ENCODE measurements at regions not wholly inside any gene's neighbourhood (a gene's known extent, or its start where the extent isn't known, plus 50 kb on each side); places are given as distances from the start of the nearest gene placed in this dataset.
A peak's percentile ranks its signal among the peaks of the same experiment; 100 is the strongest.
"Not testable (repeated sequence)": the region's sequence is repeated elsewhere in the genome, so short reads cannot be mapped to it uniquely, and the experiment has no call there.

DNA sequence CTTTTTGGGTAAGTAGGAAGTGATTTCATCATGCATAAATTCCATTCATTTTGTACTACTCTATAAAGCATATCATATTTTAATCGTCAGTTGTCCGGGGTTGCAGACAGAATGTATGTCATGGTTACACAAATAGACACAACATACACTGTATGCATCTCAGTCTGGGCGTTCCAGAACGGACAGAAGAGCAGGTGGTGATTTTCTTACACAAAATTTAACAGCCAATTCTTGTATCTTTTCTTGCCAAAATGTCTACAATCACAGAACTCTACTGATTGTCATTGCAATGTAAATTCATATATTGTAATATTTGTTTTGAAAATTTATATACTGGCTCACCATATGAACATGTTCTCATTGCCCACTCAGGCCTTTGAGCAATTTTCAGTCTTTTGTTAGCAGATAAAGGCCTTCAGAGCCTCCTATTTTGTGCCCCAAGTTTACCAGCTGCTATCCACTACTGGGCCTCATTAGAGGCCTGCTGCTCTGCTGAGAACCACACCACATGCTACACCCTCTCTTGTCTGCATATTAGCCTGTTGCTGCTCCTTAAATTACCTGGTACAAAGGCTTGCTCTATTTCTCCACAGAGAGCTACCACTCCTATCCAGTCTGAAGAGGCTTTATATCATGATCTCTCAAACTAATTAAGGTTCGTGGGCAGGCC is 61.5 kb downstream of the PRDM13 start:
- ATAC-seq: no peak

DNA sequence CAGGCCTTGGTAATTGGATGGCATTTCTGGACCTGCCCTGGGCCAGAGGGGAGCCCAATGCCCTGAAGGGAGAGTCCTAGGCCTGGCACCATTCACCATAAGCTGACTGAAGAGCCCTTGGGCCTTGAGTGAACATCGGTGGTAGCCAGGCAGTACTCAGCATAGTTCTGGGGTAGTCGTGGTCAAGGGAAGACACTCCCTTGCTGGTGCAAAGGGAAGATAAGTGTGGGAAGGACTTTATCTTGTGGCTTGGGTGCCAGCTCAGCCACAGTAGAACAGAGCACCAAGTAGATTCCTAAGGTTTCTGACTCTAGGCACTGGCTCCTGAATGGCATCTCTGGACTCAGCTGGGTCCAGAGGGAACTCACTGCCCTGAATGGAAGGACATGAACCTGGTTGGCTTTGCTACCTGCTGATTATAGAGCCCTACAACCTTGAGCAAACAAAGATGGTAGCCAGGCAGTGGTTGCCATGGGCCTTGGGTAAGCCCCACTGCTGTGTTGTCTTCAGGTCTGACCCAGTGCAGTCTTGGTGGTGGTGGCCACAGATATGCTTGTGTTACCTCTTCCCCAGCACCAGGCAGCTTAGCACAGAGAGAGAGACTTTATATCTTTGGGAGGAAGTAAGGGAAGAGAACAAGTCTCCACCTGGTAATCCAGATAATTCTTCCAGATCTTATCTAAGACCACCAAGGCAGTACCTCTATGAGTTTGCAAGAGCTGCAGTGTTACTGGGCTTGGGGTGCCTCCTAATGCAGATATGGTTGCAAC is 83.5 kb downstream of the PRDM13 start:
- no peak for ATAC-seq

DNA sequence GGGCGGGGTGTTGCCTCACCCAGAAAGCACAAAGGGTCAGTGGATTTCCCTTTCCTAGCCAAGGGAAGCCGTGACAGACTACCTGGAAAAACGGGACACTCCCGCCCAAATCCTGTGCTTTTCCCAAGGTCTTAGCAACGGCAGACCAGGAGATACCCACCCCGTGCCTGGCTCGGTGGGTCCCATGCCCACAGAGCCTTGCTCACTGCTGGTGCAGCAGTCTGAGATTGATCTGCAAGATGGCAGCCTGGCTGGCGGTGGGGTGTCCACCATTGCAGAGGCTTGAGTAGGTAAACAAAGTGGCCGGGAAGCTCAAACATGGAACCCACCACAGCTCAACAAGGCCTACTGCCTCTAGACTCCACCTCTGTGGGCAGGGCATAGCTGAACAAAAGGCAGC is 95.7 kb downstream of the PRDM13 start:
- not testable (repeated sequence) for ATAC-seq

DNA sequence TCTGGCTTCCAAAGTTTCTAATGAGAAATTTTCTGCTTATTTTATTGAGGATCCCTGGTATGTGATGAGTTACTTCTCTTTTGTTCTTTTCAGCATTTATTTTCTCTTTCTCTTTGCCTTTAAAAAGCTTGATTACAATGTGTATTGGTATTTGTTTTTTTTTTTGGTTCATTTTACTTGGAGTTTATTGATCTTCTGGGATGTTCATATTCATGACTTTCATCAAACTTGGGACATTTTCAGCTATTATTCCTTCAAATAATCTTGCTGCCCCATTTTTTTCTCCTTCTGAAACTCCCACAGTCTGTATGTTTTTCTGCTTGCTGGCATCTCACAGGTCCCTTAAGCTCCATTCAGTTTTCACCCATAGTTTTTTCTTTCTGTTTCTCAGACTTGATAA is 102.4 kb downstream of the PRDM13 start:
- ATAC-seq: no peak

DNA sequence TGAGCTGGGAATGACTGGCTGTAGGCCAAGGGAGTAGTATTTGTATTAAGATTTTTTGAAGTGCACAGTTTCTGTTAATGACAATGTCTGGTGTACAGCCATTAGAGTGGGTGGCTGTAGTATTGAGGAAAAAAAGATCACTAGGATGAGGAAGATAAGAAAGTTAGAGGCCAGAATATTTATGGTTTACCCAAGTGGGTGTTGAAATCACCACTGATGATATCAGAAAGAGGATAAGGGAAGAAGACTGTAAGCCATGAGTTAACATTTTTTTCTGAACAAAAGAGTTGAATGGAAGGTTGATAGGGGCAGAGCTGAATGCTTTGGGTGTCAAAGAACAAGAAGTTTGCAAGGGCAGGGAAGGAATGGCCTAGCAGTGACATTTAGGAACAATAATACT is 104.7 kb downstream of the PRDM13 start:
- ATAC-seq: no peak

DNA sequence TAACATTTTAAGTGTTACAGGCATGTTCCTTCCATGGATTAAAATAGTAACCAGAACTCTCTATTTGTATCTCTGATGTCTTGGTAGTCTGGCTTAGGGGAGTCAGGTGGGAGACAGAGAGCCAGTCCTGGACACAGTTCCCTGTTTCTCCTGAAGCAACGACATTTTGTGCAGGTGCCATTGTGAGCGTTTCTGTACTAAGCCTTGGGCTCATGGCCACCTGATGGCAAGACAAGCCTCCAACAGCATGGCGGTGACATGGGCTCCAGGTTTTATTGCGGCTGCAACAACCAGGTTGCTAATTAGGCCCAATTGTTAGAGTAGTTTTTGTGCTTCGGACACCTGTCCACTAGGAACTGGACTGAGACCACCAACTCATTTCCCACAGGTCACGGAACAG is 105.3 kb downstream of the PRDM13 start:
- no peak for ATAC-seq

DNA sequence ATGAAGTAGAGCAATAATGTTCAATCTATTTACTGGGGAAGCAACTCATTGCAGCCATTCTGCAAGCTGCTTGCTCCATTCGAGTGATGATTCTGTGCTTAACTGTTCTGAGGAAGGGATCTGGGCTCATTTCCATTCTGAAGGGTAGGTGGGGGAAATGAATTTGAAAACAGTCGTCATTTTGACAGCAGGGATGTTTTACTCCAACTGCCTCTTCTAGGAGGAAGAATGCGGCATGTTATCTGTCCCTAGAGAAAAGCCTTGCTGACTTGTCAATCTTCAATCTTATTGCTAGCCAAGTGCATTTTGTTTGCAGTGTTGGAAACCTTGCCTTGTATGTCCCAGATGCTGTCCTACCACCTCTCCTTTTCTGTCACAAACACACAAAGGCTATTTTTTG is 105.9 kb downstream of the PRDM13 start:
- ATAC-seq: no peak

DNA sequence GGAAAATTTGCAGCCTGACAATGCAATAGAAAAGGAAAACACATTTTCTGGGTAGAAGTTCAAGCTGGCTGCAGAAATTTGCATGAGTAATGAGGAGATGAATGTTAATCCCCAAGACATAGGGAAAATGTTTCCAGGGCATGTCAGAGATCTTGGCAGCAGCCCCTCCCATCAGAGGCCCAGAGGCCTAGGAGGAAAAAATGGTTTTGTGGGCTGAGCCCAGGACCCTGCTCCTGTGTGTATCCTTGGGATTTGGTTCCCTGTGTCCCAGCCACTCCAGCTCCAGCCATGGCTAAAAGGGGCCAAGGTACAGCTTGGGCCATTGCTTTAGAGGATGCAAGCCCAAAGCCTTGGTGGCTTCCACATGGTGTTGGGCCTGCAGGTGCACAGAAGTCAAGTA is 115.4 kb downstream of the PRDM13 start:
- ATAC-seq: not testable (repeated sequence)

DNA sequence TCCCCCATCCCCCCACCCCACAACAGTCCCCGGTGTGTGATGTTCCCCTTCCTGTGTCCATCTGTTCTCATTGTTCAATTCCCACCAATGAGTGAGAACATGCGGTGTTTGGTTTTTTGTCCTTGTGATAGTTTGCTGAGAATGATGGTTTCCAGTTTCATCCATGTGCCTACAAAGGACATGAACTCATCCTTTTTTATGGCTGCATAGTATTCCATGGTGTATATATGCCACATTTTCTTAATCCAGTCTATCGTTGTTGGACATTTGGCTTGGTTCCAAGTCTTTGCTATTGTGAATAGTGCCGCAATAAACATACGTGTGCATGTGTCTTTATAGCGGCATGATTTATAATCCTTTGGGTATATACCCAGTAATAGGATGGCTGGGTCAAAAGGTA is 123.6 kb downstream of the PRDM13 start:
- not testable (repeated sequence) for ATAC-seq

DNA sequence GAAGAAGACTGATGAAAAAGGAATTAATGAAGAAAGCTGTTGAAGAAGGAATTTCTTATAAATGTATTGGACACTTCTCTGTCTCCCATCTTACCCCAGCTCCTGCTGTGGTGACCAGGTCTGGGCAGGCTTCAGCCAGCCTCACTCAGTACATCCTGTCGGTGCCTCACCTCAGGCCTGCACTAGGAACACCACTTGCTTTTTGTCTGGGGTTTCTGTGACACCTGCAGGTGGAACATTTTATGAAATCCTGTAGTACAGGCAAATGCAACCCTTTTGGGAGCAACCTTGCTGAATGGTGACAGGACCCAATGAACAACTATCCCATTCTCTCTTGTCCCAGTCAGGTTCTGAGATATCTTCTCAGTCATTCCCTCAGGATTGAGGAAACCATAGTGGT is 129.7 kb downstream of the PRDM13 start:
- no peak for ATAC-seq

DNA sequence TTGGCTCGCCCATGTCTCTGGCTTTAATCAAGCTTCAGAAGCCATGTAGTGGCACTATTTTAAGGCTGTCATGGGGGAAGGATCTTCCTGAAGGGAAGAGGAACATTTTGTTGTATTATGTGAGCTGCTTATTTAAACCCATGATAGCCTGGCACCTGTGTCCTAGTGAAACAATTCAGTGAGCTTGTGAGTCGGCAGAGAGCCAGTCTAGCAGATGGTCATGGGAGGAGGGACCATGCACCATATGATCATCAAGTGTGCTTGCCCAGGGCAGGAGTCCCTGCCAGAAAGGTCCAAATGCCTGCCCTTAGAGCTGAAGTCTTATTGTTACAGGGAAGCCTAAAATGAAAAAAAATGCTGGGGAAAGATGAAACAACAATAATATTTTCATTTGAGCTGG is 132.9 kb downstream of the PRDM13 start:
- ATAC-seq: no peak

DNA sequence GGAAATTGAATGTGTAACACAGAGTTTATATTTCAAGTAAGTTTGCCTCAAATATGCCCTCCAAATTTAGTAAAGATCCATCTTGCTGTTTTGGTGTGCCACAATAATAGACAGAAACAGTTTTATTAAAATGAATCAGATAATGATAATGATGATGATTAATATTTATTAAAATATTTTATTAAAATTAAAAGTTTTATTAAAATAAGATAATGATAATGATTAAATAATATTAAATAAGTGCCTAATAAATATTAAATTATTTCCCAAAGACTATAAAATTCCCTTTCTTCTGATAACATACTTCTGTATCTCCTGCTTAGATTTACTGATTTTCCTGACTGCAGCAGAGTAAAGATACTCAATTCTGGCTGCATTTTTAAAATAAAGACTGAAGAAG is 134.5 kb downstream of the PRDM13 start:
- no peak for ATAC-seq

DNA sequence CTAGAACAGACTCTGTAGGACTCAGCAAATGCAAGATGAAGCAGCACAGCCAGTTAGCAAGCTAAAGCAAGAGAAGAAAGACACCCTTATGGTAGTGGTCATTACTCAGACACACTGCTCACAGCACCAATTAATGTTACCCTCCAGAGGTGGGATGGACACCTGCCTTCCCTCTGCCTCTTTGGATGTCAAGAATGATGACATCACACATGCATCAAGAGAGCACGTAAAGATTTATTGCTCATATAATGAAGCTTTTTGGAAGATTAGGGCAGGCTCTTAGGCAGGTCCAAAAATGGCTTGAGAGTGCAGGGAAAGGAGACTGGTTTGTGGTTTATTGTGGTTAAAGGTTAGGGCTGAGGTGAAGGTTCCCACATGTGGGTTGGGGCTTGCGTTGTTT is 137.0 kb downstream of the PRDM13 start:
- no peak for ATAC-seq

DNA sequence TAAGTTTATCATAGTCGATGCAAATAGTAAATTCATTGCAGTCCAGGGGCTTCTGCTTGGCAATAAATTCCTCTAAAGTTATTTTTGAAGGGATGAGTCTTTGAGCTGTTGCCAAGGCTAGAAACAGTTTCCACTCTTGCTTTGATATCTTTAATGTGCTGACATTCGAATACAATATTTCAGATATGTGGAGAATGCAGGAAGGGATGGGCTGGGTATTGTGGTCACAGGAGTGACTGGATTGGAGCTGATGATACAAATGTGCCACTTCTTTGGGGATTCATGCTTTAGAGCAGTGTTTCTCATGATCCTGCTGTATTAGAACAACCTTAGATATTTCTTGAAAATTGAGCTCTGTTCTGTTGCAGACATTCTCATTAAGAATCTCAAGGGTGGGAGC is 139.0 kb downstream of the PRDM13 start:
- ATAC-seq: no peak

DNA sequence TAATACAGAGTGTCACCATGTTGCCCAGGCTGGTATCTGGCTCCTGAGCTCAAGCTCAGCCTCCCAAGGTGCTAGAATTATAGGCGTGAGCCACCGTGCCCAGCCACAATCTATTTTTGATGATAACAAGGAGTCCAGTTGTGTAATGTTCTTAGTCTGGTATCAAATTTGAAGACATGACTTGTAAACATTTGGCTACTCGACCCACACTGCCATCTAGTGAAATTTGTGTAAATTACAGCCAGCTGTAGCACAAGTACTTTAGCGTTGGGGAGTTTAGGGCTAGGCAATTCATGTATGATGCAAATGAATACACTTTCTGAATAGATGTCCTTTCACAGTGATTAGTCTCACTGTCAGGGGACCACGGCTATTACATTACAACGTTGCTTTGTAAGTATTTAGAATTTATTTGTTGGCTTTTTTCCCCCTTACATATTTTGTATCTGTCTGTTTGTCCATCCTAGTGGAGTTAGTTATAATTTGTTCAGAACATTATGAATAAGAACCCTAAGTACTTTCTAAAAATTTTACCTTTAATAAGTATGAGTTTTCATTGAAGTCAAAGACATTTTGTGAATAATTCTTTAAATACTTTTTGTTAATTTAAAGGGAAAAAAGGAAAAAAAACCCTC is 139.7 kb downstream of the PRDM13 start:
- peak; percentile 64 for ATAC-seq

DNA sequence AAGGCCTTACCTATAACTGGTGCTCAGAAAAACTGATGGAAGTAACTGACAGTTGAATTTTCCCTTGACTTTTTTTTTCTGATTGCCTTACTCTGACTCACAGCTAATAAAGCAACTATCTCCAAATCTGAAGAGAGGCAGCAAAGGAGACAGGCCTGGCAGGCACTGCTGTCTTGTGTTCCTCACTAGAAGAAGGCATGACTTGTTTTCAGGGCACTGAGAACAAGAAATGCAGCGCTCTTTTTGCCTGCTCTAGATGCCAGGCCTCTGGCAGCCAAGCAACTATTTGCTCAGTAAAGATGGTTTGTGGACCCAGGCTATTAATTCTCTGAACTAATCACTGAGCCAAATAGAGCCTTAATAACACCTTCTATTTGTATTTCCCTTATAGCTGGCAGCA is 155.1 kb downstream of the PRDM13 start:
- no peak for ATAC-seq

DNA sequence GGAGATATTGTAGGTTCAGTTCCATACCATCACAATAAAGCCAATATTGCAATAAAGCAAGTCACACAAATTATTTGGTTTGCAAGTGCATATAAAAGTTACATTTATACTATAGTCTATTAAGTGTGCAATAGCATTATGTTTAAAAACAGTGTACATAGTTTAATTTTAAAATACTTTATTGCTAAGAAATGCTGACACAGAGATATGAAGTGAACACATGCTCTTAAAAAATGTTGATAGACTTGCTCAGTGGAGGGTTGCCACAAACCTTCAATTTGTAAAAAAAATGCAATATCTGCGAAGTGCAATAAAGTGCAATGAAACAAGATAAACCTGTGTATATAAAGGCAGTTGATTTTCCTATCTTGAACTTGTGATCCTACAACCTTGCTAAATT is 161.5 kb downstream of the PRDM13 start:
- ATAC-seq: no peak

DNA sequence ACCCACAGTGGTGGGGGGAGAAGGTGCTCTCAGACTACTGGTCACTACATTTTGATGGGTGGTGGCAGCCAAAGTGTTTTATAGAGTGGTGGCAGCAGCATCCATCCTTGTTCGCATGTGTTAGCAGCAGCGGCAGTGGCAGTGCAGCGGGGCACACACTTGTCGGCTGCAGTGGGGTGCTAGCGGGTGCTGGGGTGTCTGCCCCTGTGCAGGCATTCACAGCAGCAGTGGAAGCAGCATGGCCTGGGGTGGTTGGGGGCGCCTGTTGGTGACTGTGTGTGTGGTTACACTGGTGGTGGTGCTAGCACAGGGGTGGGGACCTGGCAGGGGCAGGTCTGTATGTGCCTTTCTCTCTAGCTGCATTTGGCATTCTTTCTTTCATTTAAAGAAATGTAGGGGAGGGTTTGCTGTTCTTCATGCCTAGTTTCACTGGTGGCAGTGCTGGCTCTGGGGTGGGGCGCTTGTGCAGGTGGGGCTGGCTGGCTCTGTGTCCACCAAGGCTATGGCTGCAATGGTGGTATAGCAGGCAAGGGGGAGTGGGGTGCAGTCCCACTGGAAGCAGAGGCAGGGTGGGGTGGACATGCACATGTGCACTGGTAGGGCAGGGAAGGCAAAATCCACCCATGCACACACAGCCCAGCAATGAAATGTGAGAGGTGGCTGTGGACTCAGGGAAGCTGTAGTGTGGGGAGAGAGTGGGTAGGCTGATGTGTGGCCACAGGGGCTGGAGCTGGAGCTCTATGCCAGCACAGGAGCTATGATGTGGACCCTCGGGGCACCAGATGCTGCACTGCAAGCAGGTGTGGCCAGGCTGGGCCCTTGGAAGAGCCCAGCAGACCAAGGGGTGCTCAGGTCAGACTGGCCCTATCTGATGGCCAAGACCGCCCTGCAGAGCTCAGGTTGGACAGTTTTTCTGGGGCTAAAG is 173.3 kb downstream of the PRDM13 start:
- no peak for ATAC-seq

DNA sequence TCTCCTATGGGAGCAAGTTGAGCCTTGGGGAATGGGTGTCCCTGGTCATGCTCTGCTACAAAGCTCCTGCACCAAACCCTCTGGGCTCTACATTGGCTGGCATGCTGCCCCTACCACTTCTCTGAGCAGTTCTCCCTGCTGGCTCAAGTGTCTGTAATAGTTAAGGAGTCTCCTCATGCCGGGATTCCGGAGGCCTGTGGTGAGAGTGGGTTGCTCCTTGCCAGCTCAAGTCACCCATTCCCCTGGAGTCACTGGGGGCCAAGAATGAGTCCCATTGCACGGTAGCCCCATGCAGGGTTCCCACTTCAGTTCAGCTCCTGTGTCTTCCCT is 173.9 kb downstream of the PRDM13 start:
- ATAC-seq: no peak

DNA sequence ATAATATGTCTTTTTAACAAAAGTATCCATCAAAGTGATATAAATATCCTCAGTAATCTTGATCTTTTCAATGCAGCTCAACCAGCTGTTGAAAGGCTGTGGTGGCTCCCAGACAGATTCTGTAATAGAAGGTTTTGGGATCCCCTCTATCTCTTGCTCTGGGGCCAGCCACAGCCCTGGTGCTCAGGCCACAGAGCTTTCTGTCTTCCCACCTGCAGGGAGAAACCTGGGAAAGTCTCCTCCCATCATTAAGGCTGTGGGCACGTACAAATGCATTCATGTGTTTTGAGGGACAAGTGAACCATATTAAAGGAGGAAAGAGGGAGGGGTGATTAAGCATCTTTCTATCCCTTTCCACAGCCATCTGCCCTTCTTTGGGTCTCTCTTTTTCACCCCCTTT is 183.1 kb downstream of the PRDM13 start:
- no peak for ATAC-seq

DNA sequence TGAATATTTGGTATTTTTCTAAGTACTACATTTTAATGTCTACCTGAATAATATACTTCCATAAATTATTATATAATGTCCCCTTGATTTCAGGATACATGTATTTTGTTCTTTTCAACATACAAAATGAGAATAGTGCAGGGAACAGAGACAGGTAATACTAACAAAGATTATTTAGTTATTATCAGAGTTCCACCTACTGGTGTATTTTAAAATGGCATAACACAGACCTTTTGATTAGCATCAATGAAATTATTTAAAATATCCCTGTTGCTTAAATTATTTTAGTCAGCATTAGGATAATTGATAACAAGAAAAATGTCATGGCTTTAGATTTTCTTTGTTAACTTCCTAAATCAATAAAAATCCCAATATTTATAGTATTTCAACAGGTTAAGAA is 184.0 kb downstream of the PRDM13 start:
- no peak for ATAC-seq

DNA sequence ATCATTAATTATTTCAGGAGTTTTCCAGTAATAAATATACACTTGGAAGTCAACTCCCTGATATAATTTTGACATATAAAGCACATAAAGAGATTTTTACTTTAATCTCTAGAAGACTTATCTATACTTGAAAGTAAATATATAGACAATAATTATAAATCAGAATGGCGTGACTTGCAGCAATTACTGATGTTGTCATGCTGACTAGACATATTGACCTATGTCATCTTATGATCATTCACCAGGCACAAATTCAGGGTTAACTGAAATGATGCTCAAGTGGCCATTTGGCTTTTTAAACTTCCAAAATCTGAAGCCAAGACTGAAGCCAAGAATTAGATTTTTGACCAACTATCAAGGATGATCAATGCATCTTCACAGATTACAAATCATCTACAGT is 192.2 kb downstream of the MCHR2 start:
- no peak for ATAC-seq

DNA sequence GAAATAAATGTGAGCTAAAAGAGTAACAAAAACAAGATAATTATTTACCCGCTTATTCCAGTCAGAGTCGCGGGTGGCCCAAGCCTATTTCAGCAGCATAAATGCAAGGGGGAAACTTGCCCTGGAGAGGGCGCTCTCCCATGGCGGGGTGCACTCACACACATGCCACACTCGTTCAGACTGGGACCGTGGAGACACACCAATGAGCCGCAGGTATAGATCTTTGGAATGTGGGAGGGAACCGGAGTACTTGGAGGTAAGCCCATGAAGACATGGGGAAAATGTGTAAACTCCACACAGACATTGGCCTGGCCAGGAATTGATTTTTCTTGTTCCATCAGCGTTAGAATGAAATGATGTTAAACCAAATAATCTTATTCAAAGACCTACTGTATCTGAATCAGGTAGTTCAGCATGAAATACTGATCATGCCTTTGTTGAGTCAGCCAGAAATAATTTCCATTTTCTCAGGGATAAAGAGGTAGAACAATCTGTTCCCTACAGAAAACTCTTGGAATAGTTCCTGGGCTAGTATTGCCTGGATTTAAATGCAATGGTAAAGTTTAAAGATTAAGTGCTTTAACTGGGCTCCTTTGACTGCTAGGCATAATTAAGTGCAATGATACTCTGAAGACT is 191.5 kb downstream of the MCHR2 start:
- no peak for ATAC-seq

Data from esophagus mucosa (tissue), 1 donor.